ENCODE measurements at regions not wholly inside any gene's neighbourhood (a gene's known extent, or its start where the extent isn't known, plus 50 kb on each side); places are given as distances from the start of the nearest gene placed in this dataset.
A peak's percentile ranks its signal among the peaks of the same experiment; 100 is the strongest.

DNA sequence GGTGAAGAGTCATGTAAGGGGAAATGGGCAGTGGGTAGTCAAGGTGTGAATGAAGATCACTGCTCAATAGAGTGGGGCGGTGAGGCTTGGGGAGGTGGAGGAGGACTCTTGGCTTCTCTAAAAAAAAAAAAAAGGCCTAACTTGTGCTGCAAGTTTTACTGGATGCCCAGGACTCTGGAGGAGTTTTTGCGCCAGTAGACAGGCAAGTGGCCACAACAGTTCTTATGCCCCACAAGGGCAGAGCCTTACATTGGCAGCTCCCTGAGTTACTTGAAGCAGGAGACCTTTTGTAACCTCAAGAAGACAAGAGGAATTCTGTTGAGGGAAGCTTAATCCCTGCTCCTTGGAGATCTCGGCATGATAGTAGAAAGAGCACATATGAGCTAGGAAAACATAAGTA, 54.9 kb upstream of the PPP2R5A start:
- peaks cover 18 to 31% (median 23%) of the 10 kb centered on the region in 3 donors for H3K4me1 ChIP-seq (ENCODE audit: control insufficient read depth in 3 of 3, insufficient read depth in 3 of 3, low read length in 3 of 3)
- H3K9me3 ChIP-seq (ENCODE audit: control insufficient read depth in 3 of 3, low read length in 3 of 3): no peaks in the 10 kb centered on the region
- H3K27me3 ChIP-seq (ENCODE audit: control insufficient read depth in 3 of 3, insufficient read depth in 3 of 3, low read length in 3 of 3): no peaks in the 10 kb centered on the region
- no peak overlapping the region for H3K27ac ChIP-seq (ENCODE audit: low read depth, low read length)
- no peak overlapping the region for H3K4me3 ChIP-seq (ENCODE audit: low read length in 3 of 3)
- no peak overlapping the region for H3K9ac ChIP-seq (ENCODE audit: low read depth in 1 of 3, low read length in 3 of 3)
- H3K36me3 ChIP-seq (ENCODE audit: control insufficient read depth in 3 of 3, insufficient read depth in 3 of 3, low read length in 3 of 3): no peaks in the 10 kb centered on the region

DNA sequence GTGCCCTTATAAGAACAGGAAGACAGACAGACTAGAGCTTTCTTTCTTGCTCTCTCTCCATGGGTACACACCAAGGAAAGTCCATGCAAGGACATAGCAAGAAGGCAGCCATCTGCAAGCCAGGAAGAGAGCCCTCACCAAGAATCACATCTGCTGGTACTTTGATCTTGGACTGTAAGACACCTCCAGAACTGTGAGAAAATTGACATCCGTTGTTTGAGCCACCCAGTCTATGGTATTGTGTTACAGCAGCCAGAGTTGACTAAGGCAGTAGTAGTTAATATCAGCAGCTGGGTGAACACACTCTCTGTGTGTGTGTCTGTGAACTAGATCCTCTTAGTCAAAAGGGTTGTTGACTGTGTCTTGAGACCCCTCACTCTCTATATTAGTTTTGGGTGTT, 53.8 kb upstream of the PPP2R5A start:
- Histone ChIP-seq H3K4me1 (ENCODE audit: control insufficient read depth in 3 of 3, insufficient read depth in 3 of 3, low read length in 3 of 3) (peaks cover 18 to 41% (median 30%) of the 10 kb centered on the region in 3 donors), H3K4me3 (ENCODE audit: low read length in 3 of 3) (no peak overlapping the region), H3K36me3 (ENCODE audit: control insufficient read depth in 3 of 3, insufficient read depth in 3 of 3, low read length in 3 of 3) (no peaks in the 10 kb centered on the region), H3K27ac (ENCODE audit: low read depth, low read length) (no peak overlapping the region), H3K27me3 (ENCODE audit: control insufficient read depth in 3 of 3, insufficient read depth in 3 of 3, low read length in 3 of 3) (no peaks in the 10 kb centered on the region), H3K9me3 (ENCODE audit: control insufficient read depth in 3 of 3, low read length in 3 of 3) (no peaks in the 10 kb centered on the region), H3K9ac (ENCODE audit: low read depth in 1 of 3, low read length in 3 of 3) (no peak overlapping the region)

DNA sequence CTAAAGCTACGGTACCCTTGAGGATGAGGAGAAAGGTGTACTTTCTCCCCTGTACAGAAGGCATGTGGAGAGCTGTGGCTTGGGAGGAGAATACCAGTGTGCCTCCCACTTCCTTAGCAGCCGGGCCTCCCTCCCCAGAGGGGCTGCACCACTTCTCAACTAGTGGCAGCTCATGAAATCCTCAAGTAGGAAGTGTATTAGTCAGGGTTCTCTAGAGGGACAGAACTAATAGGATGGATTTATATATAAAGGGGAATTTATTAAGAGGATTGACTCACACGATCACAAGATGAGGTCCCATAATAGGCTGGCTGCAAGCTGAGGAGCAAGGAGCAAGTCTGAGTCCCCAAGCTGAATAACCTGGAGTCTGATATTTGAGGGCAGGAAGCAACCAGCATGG, 53.1 kb upstream of the PPP2R5A start:
- no peaks in the 10 kb centered on the region for H3K27me3 ChIP-seq (ENCODE audit: control insufficient read depth in 3 of 3, insufficient read depth in 3 of 3, low read length in 3 of 3)
- no peak overlapping the region for H3K4me3 ChIP-seq (ENCODE audit: low read length in 3 of 3)
- no peak overlapping the region for H3K9ac ChIP-seq (ENCODE audit: low read depth in 1 of 3, low read length in 3 of 3)
- H3K9me3 ChIP-seq (ENCODE audit: control insufficient read depth in 3 of 3, low read length in 3 of 3): no peaks in the 10 kb centered on the region
- H3K27ac ChIP-seq (ENCODE audit: low read depth, low read length): no peak overlapping the region
- peaks cover 22 to 46% (median 35%) of the 10 kb centered on the region in 3 donors for H3K4me1 ChIP-seq (ENCODE audit: control insufficient read depth in 3 of 3, insufficient read depth in 3 of 3, low read length in 3 of 3)
- H3K36me3 ChIP-seq (ENCODE audit: control insufficient read depth in 3 of 3, insufficient read depth in 3 of 3, low read length in 3 of 3): no peaks in the 10 kb centered on the region

DNA sequence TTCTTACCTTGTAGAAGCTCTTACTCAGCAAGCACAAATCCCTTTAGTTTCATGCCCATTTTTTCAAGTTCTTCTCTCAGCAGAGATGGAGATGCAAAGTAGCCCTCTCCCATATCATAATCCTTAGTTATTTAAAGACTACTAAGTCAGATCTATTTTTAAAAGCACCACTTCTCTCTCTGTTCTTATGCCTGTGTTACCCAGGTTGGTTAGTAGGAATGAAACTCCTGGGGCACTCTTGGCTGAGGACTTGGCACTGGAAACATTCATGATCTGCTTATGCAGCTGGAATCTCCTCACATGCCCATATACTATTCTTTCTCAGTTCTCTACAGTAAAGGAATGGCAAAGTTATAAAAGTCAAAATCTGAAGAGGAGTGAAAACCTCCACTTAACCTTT, 51.9 kb upstream of the PPP2R5A start:
- no peak overlapping the region for H3K9ac ChIP-seq (ENCODE audit: low read depth in 1 of 3, low read length in 3 of 3)
- H3K9me3 ChIP-seq (ENCODE audit: control insufficient read depth in 3 of 3, low read length in 3 of 3): no peaks in the 10 kb centered on the region
- H3K36me3 ChIP-seq (ENCODE audit: control insufficient read depth in 3 of 3, insufficient read depth in 3 of 3, low read length in 3 of 3): no peaks in the 10 kb centered on the region
- H3K27ac ChIP-seq (ENCODE audit: low read depth, low read length): peak overlapping the region; percentile 91
- no peak overlapping the region for H3K4me3 ChIP-seq (ENCODE audit: low read length in 3 of 3)
- H3K27me3 ChIP-seq (ENCODE audit: control insufficient read depth in 3 of 3, insufficient read depth in 3 of 3, low read length in 3 of 3): no peaks in the 10 kb centered on the region
- peaks cover 25 to 49% (median 39%) of the 10 kb centered on the region in 3 donors for H3K4me1 ChIP-seq (ENCODE audit: control insufficient read depth in 3 of 3, insufficient read depth in 3 of 3, low read length in 3 of 3)

DNA sequence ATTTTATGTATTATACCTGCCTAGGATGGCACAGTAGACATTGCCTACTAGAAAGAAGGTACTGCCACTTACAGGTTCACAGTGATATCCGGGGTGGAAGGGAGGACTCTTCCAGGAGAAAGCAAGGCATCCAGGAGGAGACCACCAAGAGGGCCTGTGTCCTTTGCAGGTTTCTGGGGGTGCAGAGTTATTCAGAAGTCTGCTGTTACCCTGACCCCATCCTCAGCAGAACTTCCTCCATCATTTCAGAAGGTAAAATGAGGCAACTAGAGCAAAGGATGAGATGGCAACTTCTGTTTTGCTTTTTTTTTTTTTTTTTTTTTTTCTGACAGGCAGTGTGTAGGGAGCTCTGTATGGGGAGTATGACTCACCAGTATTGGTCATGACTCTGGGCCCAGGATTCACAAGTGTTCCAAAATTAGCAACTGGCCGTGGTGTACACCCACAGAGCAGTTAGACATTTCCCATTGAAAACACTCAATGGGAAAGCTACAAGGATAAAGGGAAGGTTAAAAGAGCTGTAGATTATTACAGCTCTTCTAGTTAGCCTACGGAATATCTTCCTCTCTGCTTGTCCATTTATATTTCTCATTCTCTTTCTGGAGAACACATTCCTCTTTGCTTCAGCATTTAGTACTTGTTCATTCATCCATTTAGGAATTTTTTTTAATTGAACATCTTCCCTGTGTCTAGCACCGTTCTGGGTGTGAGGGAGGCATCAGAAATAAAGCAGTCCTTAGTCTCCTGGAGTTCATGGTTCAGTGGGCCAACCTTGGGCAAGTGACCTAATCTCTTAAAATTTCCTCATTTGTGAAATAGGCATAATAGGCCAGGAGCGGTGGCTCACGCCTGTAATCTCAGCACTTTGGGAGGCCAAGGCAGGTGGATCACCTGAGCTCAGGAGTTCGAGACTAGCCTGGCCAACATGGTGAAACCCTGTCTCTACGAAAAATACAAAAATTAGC, 50.5 kb upstream of the PPP2R5A start:
- H3K9ac ChIP-seq (ENCODE audit: low read depth in 1 of 3, low read length in 3 of 3): peak overlapping the region in 2 of 3 donors; percentile 42 to 45
- H3K4me1 ChIP-seq (ENCODE audit: control insufficient read depth in 3 of 3, insufficient read depth in 3 of 3, low read length in 3 of 3): peaks cover 28 to 55% (median 47%) of the 10 kb centered on the region in 3 donors

More for the DNA sequence above, 50.5 kb upstream of the PPP2R5A start:
- no peaks in the 10 kb centered on the region for H3K9me3 ChIP-seq (ENCODE audit: control insufficient read depth in 3 of 3, low read length in 3 of 3)
- peak overlapping the region; percentile 91 for H3K27ac ChIP-seq (ENCODE audit: low read depth, low read length)
- peak overlapping the region in 1 of 3 donors; percentile 34 for H3K4me3 ChIP-seq (ENCODE audit: low read length in 3 of 3)
- H3K36me3 ChIP-seq (ENCODE audit: control insufficient read depth in 3 of 3, insufficient read depth in 3 of 3, low read length in 3 of 3): no peaks in the 10 kb centered on the region
- no peaks in the 10 kb centered on the region for H3K27me3 ChIP-seq (ENCODE audit: control insufficient read depth in 3 of 3, insufficient read depth in 3 of 3, low read length in 3 of 3)

All from skeletal muscle tissue (tissue), 3 donors.